GM18951 (cell line): ENCODE measurements at regions not wholly inside any gene's neighbourhood (a gene's known extent, or its start where the extent isn't known, plus 50 kb on each side); places are given as distances from the start of the nearest gene placed in this dataset.

Experiments
- POLR2A ChIP-seq: IDR thresholded peaks from 4 replicates; pipeline ENCODE4 v1.6.1; 2011; ENCODE audit warnings: mild to moderate bottlenecking; ENCODE audit not compliant: insufficient read length, insufficient read depth; ENCODE audit errors: extremely low read depth
- in situ Hi-C: fragments of 300-500 bp; cut with MboI; formaldehyde crosslinking; loops from one replicate; pipeline ENCODE4 v1.12.0; 2022; ENCODE audit warnings: low sequenced_read_pairs, mixed read lengths, inconsistent platforms; ENCODE audit not compliant: unreplicated experiment

GRCh38 chr2:157996799-157997198, 104.9 kb upstream of the UPP2 start:
- in situ Hi-C loops: no loop called here
- no peak for TF ChIP-seq POLR2A

- no peak for TF ChIP-seq POLR2A
- in situ Hi-C loops: no loop called here
These were observed 106.6 kb upstream of the UPP2 start for GRCh38 chr2:157995117-157995516.

- TF ChIP-seq POLR2A: no peak
- in situ Hi-C loops: no loop called here
These were observed 109.7 kb upstream of the UPP2 start for GRCh38 chr2:157991932-157992331.

- in situ Hi-C loops: no loop called here
- TF ChIP-seq POLR2A: no peak
These were observed 111.5 kb upstream of the UPP2 start for GRCh38 chr2:157990173-157990572.

- TF ChIP-seq POLR2A: no peak
- in situ Hi-C loops: no loop called here
These were observed 112.4 kb upstream of the UPP2 start for GRCh38 chr2:157989227-157989626.

- TF ChIP-seq POLR2A: no peak
- in situ Hi-C loops: no loop called here
These were observed 110.6 kb upstream of the ACVR1 start for GRCh38 chr2:157986761-157987160.

GRCh38 chr2:157984866-157985265, 108.7 kb upstream of the ACVR1 start:
- no peak for TF ChIP-seq POLR2A
- in situ Hi-C loops: no loop called here

- no peak for TF ChIP-seq POLR2A
These were observed 103.9 kb upstream of the ACVR1 start for GRCh38 chr2:157980020-157980419.

GRCh38 chr2:157971702-157972101, 95.6 kb upstream of the ACVR1 start:
- in situ Hi-C loops: no loop called here
- TF ChIP-seq POLR2A: no peak

More at GRCh38 chr2:157980020-157980419, 103.9 kb upstream of the ACVR1 start:
- in situ Hi-C loops: no loop called here

GRCh38 chr2:157967856-157968255, 91.7 kb upstream of the ACVR1 start:
- no peak for TF ChIP-seq POLR2A
- in situ Hi-C loops: no loop called here

- no peak for TF ChIP-seq POLR2A
- in situ Hi-C loops: no loop called here
These were observed 83.1 kb upstream of the ACVR1 start for GRCh38 chr2:157959249-157959648.

- in situ Hi-C loops: no loop called here
- no peak for TF ChIP-seq POLR2A
These were observed 81.5 kb upstream of the ACVR1 start for GRCh38 chr2:157957596-157957995.

GRCh38 chr2:157952558-157952957, 76.4 kb upstream of the ACVR1 start:
- in situ Hi-C loops: no loop called here

GRCh38 chr2:157948856-157949255, 72.7 kb upstream of the ACVR1 start:
- in situ Hi-C loops: no loop called here
- TF ChIP-seq POLR2A: no peak

More at GRCh38 chr2:157952558-157952957, 76.4 kb upstream of the ACVR1 start:
- TF ChIP-seq POLR2A: no peak

GRCh38 chr2:157946919-157947557, 70.9 kb upstream of the ACVR1 start:
- in situ Hi-C loops: no loop called here
- no peak for TF ChIP-seq POLR2A
